ENCODE measurements at regions not wholly inside any gene's neighbourhood (a gene's known extent, or its start where the extent isn't known, plus 50 kb on each side); places are given as distances from the start of the nearest gene placed in this dataset.

- no peak overlapping the region for H3K4me2 ChIP-seq (ENCODE audit: low read length)
- H3K27me3 ChIP-seq (ENCODE audit: insufficient read depth, low read length): no peaks in the 10 kb centered on the region
- POLR2A ChIA-PET: no interaction called here
- no TSS peak for BruUV-seq (replicated peaks)
- no peak overlapping the region for H3K27ac ChIP-seq (ENCODE audit: low read depth, low read length)
- no peaks in the 10 kb centered on the region for H3K36me3 ChIP-seq (ENCODE audit: control insufficient read depth in 1 of 2, insufficient read depth in 2 of 2, low read length in 2 of 2)
- no peak for DNase-seq (ENCODE audit: low read depth, low spot score)
- no peaks in the 10 kb centered on the region for H3K9me2 ChIP-seq (ENCODE audit: insufficient read depth)
- H3K9me3 ChIP-seq (ENCODE audit: control insufficient read depth in 1 of 2, insufficient read depth in 1 of 2, low read depth in 1 of 2, low read length in 2 of 2): no peaks in the 10 kb centered on the region
- RAD21 ChIA-PET (ENCODE audit: low non-redundant PET in 1 of 2, low total read pairs in 2 of 2, uncharacterized antibody in 2 of 2, unreplicated experiment in 2 of 2): no interaction called here
- no peak overlapping the region for H3K9ac ChIP-seq (ENCODE audit: low read length)
- no peaks in the 10 kb centered on the region for H4K20me1 ChIP-seq (ENCODE audit: insufficient read depth)
- TF ChIP-seq REST (IDR thresholded peaks at IDR 0.05; ENCODE audit: low read depth) (no peak), ATF3 (IDR thresholded peaks at IDR 0.05) (no peak), SIN3A (IDR thresholded peaks at IDR 0.05; ENCODE audit: low read depth) (no peak), POLR2A (IDR thresholded peaks at IDR 0.05; ENCODE audit: borderline replicate concordance, extremely low read depth, insufficient read depth, insufficient read length) (no peak), CEBPB (IDR thresholded peaks at IDR 0.05; ENCODE audit: low read depth) (no peak), POLR2AphosphoS5 (IDR thresholded peaks at IDR 0.05; ENCODE audit: low read depth, low read length) (no peak), RAD21 (IDR thresholded peaks at IDR 0.05; ENCODE audit: low read depth) (no peak), EZH2 (IDR thresholded peaks at IDR 0.05) (no peak), ELF1 (IDR thresholded peaks at IDR 0.05; ENCODE audit: borderline replicate concordance, low read depth) (no peak), EGR1 (IDR thresholded peaks at IDR 0.05; ENCODE audit: low read depth) (no peak), MAX (IDR thresholded peaks at IDR 0.05) (no peak), FOSL1 (IDR thresholded peaks at IDR 0.05; ENCODE audit: low read depth) (no peak), ZNF274 (IDR thresholded peaks at IDR 0.05; ENCODE audit: low read depth, low read length) (no peak), TCF7L2 (IDR thresholded peaks at IDR 0.05; ENCODE audit: borderline replicate concordance, extremely low read depth, insufficient read depth, insufficient read length) (no peak), YY1 (IDR thresholded peaks at IDR 0.05; ENCODE audit: extremely low read depth, insufficient replicate concordance, low read depth, low read length) (no peak), SP1 (IDR thresholded peaks at IDR 0.05; ENCODE audit: low read depth) (no peak)
- H3K4me1 ChIP-seq (ENCODE audit: control insufficient read depth in 1 of 2, insufficient read depth in 2 of 2, low read length in 2 of 2): 0 out of 4 replicates have a peak, but pooled peaks cover 0 to 3% of the 10 kb centered on the region in 2 experiments
- no peak overlapping the region for H3K4me3 ChIP-seq (replicated peaks in 1 of 2; ENCODE audit: low read depth in 1 of 2, low read length in 2 of 2)
- H3K79me2 ChIP-seq (ENCODE audit: insufficient read depth, low read length): no peaks in the 10 kb centered on the region
- intact Hi-C loops (cut with micrococcal nuclease): no loop called here
- ATAC-seq: no peak
- CTCF ChIA-PET: interaction anchor here (1.0 kb wide), 1 partner anchor 24 kb away, joined by 3 read pairs; no protein-coding TSS in a partner anchor
- H2AFZ ChIP-seq (ENCODE audit: low read depth, low read length, poor library complexity, severe bottlenecking): no peak overlapping the region
These were observed 70.1 kb upstream of the PLXNC1 start for GRCh38 chr12:94078138-94078723.

Measured in HCT116 (cell line).